OCI-LY3 (cell line): ENCODE measurements at regions not wholly inside any gene's neighbourhood (a gene's known extent, or its start where the extent isn't known, plus 50 kb on each side); places are given as distances from the start of the nearest gene placed in this dataset.

Source experiments
- CTCF ChIP-seq: fragments of 200-600, 300-600 bp; sonication (generic); IDR thresholded peaks from 2 replicates; pipeline ENCODE4 v1.5.1; 2014; ENCODE audit warnings: antibody characterized with exemption, low read length, low read depth
- EZH2phosphoT487 ChIP-seq: fragments of 200-600 bp; shearing (Covaris generic); IDR thresholded peaks from 2 replicates; pipeline ENCODE4 v1.6.1; 2018; ENCODE audit warnings: antibody characterized with exemption, mixed run types, low read depth

GRCh38 chr16:49024896-49025295 is 256.7 kb downstream of the CBLN1 start:
- TF ChIP-seq CTCF (no peak), EZH2phosphoT487 (no peak)
